Suprapubic skin (tissue), 3 donors: ENCODE measurements at regions not wholly inside any gene's neighbourhood (a gene's known extent, or its start where the extent isn't known, plus 50 kb on each side); places are given as distances from the start of the nearest gene placed in this dataset.

Experiments used
- CTCF ChIP-seq, 2 donors: fragments of 200-600 bp in 1 of 2; fragments of 450-650 bp in 1 of 2; sonication (generic) in 1 of 2; IDR thresholded peaks; one replicate each; pipeline ENCODE4 v1.5.1; 2016 to 2019; ENCODE audit warnings: antibody characterized with exemption in 2 of 2, mild to moderate bottlenecking in 1 of 2, moderate library complexity in 1 of 2
- EP300 ChIP-seq: sonication (generic); formaldehyde crosslinking; IDR thresholded peaks from one replicate; pipeline ENCODE4 v1.6.1; 2017; ENCODE audit warnings: antibody characterized with exemption
- POLR2A ChIP-seq, 2 donors: fragments of 450-650 bp; IDR thresholded peaks; one replicate each; pipeline ENCODE4 v1.6.1; 2017; ENCODE audit warnings: antibody characterized with exemption in 2 of 2, mild to moderate bottlenecking in 2 of 2, moderate library complexity in 2 of 2

GRCh38 chr3:27903446-27903845 is 181.3 kb upstream of the EOMES start:
- no peak for TF ChIP-seq EP300
- TF ChIP-seq POLR2A (IDR thresholded peaks at IDR 0.05), result no peak
- no peak for TF ChIP-seq CTCF (IDR thresholded peaks at IDR 0.05)
